ENCODE measurements at regions not wholly inside any gene's neighbourhood (a gene's known extent, or its start where the extent isn't known, plus 50 kb on each side); places are given as distances from the start of the nearest gene placed in this dataset.

- TF ChIP-seq CTCF (IDR thresholded peaks at IDR 0.05; ENCODE audit: low read length) (no peak), EZH2phosphoT487 (IDR thresholded peaks at IDR 0.05; ENCODE audit: low read length) (no peak), EZH2 (optimal IDR thresholded peaks at IDR 0.05; ENCODE audit: low read depth, low read length) (no peak)
Measured at GRCh38 chr2:8310557-8311455, 371.1 kb upstream of the ID2 start.
